ENCODE measurements at regions not wholly inside any gene's neighbourhood (a gene's known extent, or its start where the extent isn't known, plus 50 kb on each side); places are given as distances from the start of the nearest gene placed in this dataset.

DNA sequence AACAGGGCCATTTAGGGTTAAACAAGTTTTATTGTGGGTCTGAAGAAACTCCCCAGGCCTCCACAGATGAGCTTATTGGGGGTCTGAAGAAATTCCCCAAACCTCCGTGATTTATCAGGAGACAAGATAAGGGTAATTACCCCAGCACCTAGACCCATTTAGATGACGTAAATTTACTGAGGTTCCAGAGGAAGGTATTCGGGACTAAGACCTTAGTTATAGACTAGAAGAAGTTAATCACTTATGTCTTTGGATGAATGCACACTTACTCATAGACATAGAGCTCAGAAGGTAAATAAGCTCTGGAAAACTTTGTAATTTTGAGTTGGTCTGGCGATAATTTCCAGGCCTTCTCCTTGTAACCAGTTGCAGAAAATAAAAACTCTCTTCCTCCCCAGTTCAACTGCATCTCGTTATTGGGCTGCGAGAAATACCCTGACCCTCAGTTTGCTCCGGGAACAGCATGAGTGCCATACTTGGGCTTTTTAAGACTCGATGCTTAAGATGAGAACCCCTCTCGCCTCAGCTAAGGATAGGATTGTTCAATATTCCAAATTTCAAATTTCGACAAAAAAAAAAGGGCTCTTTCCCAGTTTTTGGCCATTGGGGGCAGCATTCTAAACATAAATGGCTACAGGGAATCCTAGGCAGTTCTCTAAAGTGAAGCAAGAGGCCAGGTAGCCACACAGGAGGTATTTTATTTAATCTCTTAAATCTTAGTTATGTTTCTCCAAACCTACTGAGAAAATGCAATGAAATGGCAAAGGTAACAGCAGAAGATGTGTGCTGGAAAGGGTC lies 74.7 kb upstream of the PFKP start:
- Mint-ChIP-seq H3K9me3 (peaks cover 8% of the 10 kb centered on the region), H3K36me3 (ENCODE audit: low read depth) (peaks cover 2% of the 10 kb centered on the region), H3K4me1 (ENCODE audit: low read depth) (no peaks in the 10 kb centered on the region), H3K27ac (no peak overlapping the region), H3K27me3 (ENCODE audit: low read depth) (peaks cover 20% of the 10 kb centered on the region), H3K4me3 (no peak overlapping the region)
- DNase-seq: no peak
- intact Hi-C loops (cut with micrococcal nuclease): no loop called here
- CTCF ChIA-PET: no interaction called here

DNA sequence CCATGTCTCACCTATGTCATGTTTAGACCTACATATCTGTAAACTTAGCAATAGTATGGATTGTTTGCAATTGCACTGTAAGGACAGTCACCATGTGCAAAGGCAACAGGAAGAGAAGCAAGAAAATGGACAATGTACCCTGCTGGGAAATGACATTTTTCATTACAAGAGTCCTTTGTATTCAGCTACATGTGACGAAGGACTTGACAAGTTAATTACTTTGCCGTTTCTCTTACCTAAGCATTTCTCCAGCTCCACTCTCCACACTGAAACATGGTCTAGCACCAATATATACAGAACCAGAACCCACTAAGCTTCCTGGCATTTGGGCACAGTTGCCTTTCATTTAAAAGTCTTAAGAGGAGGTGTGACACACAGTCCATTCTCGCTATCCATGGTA lies 76.6 kb upstream of the PFKP start:
- no peak overlapping the region for H3K4me3 Mint-ChIP-seq
- H3K36me3 Mint-ChIP-seq (ENCODE audit: low read depth): peaks cover 2% of the 10 kb centered on the region
- CTCF ChIA-PET: no interaction called here
- DNase-seq: no peak
- peaks cover 3% of the 10 kb centered on the region for H3K4me1 Mint-ChIP-seq (ENCODE audit: low read depth)
- intact Hi-C loops (cut with micrococcal nuclease): no loop called here
- H3K9me3 Mint-ChIP-seq: peaks cover 8% of the 10 kb centered on the region
- no peak overlapping the region for H3K27ac Mint-ChIP-seq
- H3K27me3 Mint-ChIP-seq (ENCODE audit: low read depth): peaks cover 33% of the 10 kb centered on the region

DNA sequence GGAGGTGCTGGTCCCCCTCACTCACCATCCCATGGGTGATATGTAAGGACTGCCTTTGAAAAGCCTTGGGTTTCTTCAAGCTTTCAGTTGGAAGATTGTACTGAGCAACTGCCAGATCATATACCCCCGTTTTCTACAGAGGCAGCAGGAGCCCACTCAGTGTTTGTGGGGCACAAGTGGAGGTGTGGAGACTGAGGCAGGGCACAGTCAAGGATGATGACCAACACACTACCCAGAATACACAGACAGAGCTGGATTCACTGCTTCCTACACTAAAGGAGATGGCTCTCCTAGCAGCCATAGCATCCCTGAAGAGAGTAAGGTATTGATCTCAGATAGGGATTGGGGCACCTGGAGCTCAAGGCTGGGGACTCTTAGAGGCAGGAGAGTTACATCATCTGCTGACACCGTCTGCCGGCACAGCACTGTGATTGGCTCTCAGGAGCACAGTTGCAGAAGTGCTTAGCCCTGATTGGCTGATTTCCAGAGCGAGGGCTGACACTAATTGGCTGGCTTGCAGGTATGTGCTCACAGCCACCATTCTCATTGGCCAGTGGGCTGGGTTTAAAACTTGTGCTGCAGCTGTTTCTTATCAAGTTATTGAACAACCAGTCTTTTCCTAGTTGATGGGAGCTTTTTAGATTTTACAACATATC lies 77.9 kb upstream of the PFKP start:
- Mint-ChIP-seq H3K9me3 (peaks cover 8% of the 10 kb centered on the region), H3K4me1 (ENCODE audit: low read depth) (peaks cover 3% of the 10 kb centered on the region), H3K36me3 (ENCODE audit: low read depth) (peaks cover 2% of the 10 kb centered on the region), H3K27me3 (ENCODE audit: low read depth) (peaks cover 43% of the 10 kb centered on the region), H3K27ac (no peak overlapping the region), H3K4me3 (no peak overlapping the region)
- no peak for DNase-seq
- intact Hi-C loops (cut with micrococcal nuclease): no loop called here
- CTCF ChIA-PET: interaction anchor here (0.7 kb wide), 1 partner anchor 1280 kb away, joined by 3 read pairs; no protein-coding TSS in a partner anchor

GRCh38 chr10:2987185-2987768 lies 80.1 kb upstream of the PFKP start:
- H3K9me3 Mint-ChIP-seq: peaks cover 8% of the 10 kb centered on the region
- intact Hi-C loops (cut with micrococcal nuclease): no loop called here
- DNase-seq: no peak
- H3K27ac Mint-ChIP-seq: no peak overlapping the region
- H3K4me3 Mint-ChIP-seq: no peak overlapping the region
- H3K27me3 Mint-ChIP-seq (ENCODE audit: low read depth): peaks cover 47% of the 10 kb centered on the region
- peaks cover 2% of the 10 kb centered on the region for H3K36me3 Mint-ChIP-seq (ENCODE audit: low read depth)
- peaks cover 3% of the 10 kb centered on the region for H3K4me1 Mint-ChIP-seq (ENCODE audit: low read depth)
- CTCF ChIA-PET: interaction anchor here (0.8 kb wide), 1 partner anchor 8 kb away, joined by 3 read pairs; no protein-coding TSS in a partner anchor

- peaks cover 2% of the 10 kb centered on the region for H3K36me3 Mint-ChIP-seq (ENCODE audit: low read depth)
- H3K4me3 Mint-ChIP-seq: no peak overlapping the region
- CTCF ChIA-PET: no interaction called here
- peaks cover 47% of the 10 kb centered on the region for H3K27me3 Mint-ChIP-seq (ENCODE audit: low read depth)
- intact Hi-C loops (cut with micrococcal nuclease): no loop called here
- H3K27ac Mint-ChIP-seq: no peak overlapping the region
- DNase-seq: no peak
- peaks cover 3% of the 10 kb centered on the region for H3K4me1 Mint-ChIP-seq (ENCODE audit: low read depth)
- peaks cover 8% of the 10 kb centered on the region for H3K9me3 Mint-ChIP-seq
Observed at GRCh38 chr10:2986391-2986801, 81.0 kb upstream of the PFKP start.

GRCh38 chr10:2985729-2986232 lies 81.6 kb upstream of the PFKP start:
- Mint-ChIP-seq H3K27me3 (ENCODE audit: low read depth) (peaks cover 47% of the 10 kb centered on the region), H3K4me3 (no peak overlapping the region), H3K4me1 (ENCODE audit: low read depth) (peaks cover 3% of the 10 kb centered on the region), H3K27ac (no peak overlapping the region), H3K9me3 (peaks cover 8% of the 10 kb centered on the region), H3K36me3 (ENCODE audit: low read depth) (peaks cover 2% of the 10 kb centered on the region)
- CTCF ChIA-PET: interaction anchor here (1.1 kb wide), 1 partner anchor 58 kb away, joined by 3 read pairs; no protein-coding TSS in a partner anchor
- DNase-seq: no peak
- intact Hi-C loops (cut with micrococcal nuclease): no loop called here

GRCh38 chr10:2984682-2985081 lies 82.7 kb upstream of the PFKP start:
- intact Hi-C loops (cut with micrococcal nuclease): no loop called here
- no peak overlapping the region for H3K27ac Mint-ChIP-seq
- CTCF ChIA-PET: no interaction called here
- H3K4me3 Mint-ChIP-seq: no peak overlapping the region
- peaks cover 8% of the 10 kb centered on the region for H3K9me3 Mint-ChIP-seq
- H3K27me3 Mint-ChIP-seq (ENCODE audit: low read depth): peaks cover 44% of the 10 kb centered on the region
- DNase-seq: no peak
- peaks cover 3% of the 10 kb centered on the region for H3K4me1 Mint-ChIP-seq (ENCODE audit: low read depth)
- no peaks in the 10 kb centered on the region for H3K36me3 Mint-ChIP-seq (ENCODE audit: low read depth)

DNA sequence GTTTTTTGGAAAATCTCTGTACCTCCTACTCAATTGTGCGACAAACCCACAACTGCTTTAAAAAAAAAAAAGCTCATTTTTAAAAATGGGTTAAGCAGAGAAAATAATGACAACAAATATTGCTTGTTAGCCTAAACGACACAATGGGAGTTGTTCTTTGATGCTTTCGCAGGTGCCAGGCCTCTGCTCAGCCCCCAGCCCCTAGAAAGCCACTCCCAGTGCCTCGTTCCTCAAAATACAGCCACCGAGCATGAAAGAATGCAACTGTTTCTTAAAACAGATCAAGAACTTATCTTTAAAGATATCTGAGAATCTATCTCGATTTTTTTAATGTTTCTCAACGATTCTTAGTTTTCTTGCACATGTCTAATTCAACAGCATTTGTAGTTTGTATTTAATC lies 85.2 kb upstream of the PFKP start:
- Mint-ChIP-seq H3K27ac (no peak overlapping the region), H3K4me3 (no peak overlapping the region), H3K9me3 (no peaks in the 10 kb centered on the region), H3K4me1 (ENCODE audit: low read depth) (peaks cover 3% of the 10 kb centered on the region), H3K36me3 (ENCODE audit: low read depth) (no peaks in the 10 kb centered on the region), H3K27me3 (ENCODE audit: low read depth) (peaks cover 24% of the 10 kb centered on the region)
- DNase-seq: no peak
- intact Hi-C loops (cut with micrococcal nuclease): no loop called here
- CTCF ChIA-PET: interaction anchor here (0.7 kb wide), 1 partner anchor 767 kb away, joined by 5 read pairs; no protein-coding TSS in a partner anchor

GRCh38 chr10:2981361-2981801 lies 86.0 kb upstream of the PFKP start:
- intact Hi-C loops (cut with micrococcal nuclease): no loop called here

GRCh38 chr10:2980791-2981360 lies 86.5 kb upstream of the PFKP start:
- Mint-ChIP-seq H3K4me3 (no peak overlapping the region), H3K27me3 (ENCODE audit: low read depth) (peaks cover 14% of the 10 kb centered on the region), H3K9me3 (no peaks in the 10 kb centered on the region), H3K36me3 (ENCODE audit: low read depth) (no peaks in the 10 kb centered on the region), H3K27ac (no peak overlapping the region), H3K4me1 (ENCODE audit: low read depth) (no peaks in the 10 kb centered on the region)
- CTCF ChIA-PET: no interaction called here
- DNase-seq: no peak
- intact Hi-C loops (cut with micrococcal nuclease): no loop called here

More at GRCh38 chr10:2981361-2981801, 86.0 kb upstream of the PFKP start:
- Mint-ChIP-seq H3K9me3 (no peaks in the 10 kb centered on the region), H3K4me1 (ENCODE audit: low read depth) (peaks cover 3% of the 10 kb centered on the region), H3K27me3 (ENCODE audit: low read depth) (peaks cover 19% of the 10 kb centered on the region), H3K4me3 (no peak overlapping the region), H3K36me3 (ENCODE audit: low read depth) (no peaks in the 10 kb centered on the region), H3K27ac (no peak overlapping the region)
- DNase-seq: no peak
- CTCF ChIA-PET: interaction anchor here (0.7 kb wide), 1 partner anchor 767 kb away, joined by 5 read pairs; no protein-coding TSS in a partner anchor

DNA sequence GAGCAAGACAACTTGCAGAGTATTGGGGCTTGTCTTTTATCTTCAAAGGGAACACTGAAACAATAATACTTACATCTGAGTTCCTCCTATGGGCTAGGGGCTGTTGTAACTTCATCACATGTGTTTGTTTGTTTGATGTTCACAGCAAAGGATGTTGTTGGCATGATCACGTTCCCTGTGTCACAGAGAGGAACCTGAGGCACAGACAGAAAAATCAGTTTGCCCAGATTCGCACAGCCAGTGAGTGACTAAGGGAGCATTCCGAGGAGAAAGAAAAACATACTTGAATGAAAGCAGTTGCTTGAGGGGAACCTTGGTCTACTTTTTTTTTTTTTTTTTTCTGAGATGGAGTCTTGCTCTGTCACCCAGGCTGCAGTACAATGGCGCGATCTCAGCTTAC lies 87.2 kb upstream of the PFKP start:
- no peak for DNase-seq
- Mint-ChIP-seq H3K36me3 (ENCODE audit: low read depth) (no peaks in the 10 kb centered on the region), H3K27ac (no peak overlapping the region), H3K9me3 (no peaks in the 10 kb centered on the region), H3K27me3 (ENCODE audit: low read depth) (peaks cover 10% of the 10 kb centered on the region), H3K4me1 (ENCODE audit: low read depth) (no peaks in the 10 kb centered on the region), H3K4me3 (no peak overlapping the region)
- CTCF ChIA-PET: no interaction called here
- intact Hi-C loops (cut with micrococcal nuclease): no loop called here

DNA sequence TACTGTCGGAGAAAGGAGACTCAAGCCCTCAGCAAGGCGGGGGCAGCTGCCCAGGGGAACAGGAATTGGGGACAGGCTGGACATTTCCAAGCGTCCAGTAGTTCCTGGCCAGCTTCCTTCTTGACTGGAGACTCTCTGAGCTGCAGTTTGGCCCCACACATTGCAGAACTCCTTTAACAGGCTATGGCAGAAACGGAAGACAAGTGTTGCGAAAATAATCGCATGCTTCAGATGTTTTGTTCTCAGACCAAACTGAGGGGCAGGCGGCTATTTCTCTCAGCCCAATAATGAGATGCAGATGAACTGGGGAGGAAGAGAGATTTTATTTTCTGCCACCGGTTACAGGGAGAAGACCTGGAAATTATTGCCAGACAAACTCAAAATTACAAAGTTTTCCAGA lies 88.0 kb upstream of the PFKP start:
- Mint-ChIP-seq H3K36me3 (ENCODE audit: low read depth) (no peaks in the 10 kb centered on the region), H3K9me3 (no peaks in the 10 kb centered on the region), H3K4me1 (ENCODE audit: low read depth) (no peaks in the 10 kb centered on the region), H3K27ac (no peak overlapping the region), H3K27me3 (ENCODE audit: low read depth) (peaks cover 3% of the 10 kb centered on the region), H3K4me3 (no peak overlapping the region)
- CTCF ChIA-PET: interaction anchor here (0.6 to 1.9 kb wide), 3 partner anchors 8 to 65 kb away, joined by 3 to 5 read pairs (median 4); no protein-coding TSS in a partner anchor
- DNase-seq: no peak
- intact Hi-C loops (cut with micrococcal nuclease): loop anchor here (2.0 to 5.0 kb wide), 2 partner anchors 63 to 902 kb away; no protein-coding TSS in a partner anchor

All from activated naive CD4-positive, alpha-beta T cell treated with anti-CD3 and anti-CD28 coated beads for 36 hours (primary cell).